ENCODE measurements at regions not wholly inside any gene's neighbourhood (a gene's known extent, or its start where the extent isn't known, plus 50 kb on each side); places are given as distances from the start of the nearest gene placed in this dataset.

GRCh38 chr5:86526811-86527348, 90.9 kb upstream of the COX7C start (continued):
- TF ChIP-seq IFI16 (CRISPR knock-in tag; IDR thresholded peaks at IDR 0.05): 0 out of 2 replicates have a peak, but pooled peaks have one; percentile 57
- TF ChIP-seq TAF15 (IDR thresholded peaks at IDR 0.05; ENCODE audit: low read depth, low read length): no peak
- TF ChIP-seq ZNF511 (CRISPR knock-in tag; IDR thresholded peaks at IDR 0.05): no peak
- TF ChIP-seq SMAD1 (IDR thresholded peaks at IDR 0.05; ENCODE audit: low read depth, low read length, partially characterized antibody): peak; percentile 93
- TF ChIP-seq SRSF1 (IDR thresholded peaks at IDR 0.05; ENCODE audit: low read depth, low read length): no peak
- 0 out of 2 replicates have a peak, but pooled peaks have one; percentile 76 for TF ChIP-seq BCOR (IDR thresholded peaks at IDR 0.05)
- peak; percentile 99 for TF ChIP-seq DMBX1 (CRISPR knock-in tag; IDR thresholded peaks at IDR 0.05; ENCODE audit: borderline replicate concordance)
- TF ChIP-seq TEAD1 (CRISPR knock-in tag; IDR thresholded peaks at IDR 0.05): peak in 1 of 2 experiments; percentile 96; a peak in 2 of 4 replicates
- no peak for TF ChIP-seq SP2 (IDR thresholded peaks at IDR 0.05; ENCODE audit: extremely low read depth, low read depth, low read length, poor library complexity, severe bottlenecking)
- peak; percentile 24 to 84; a peak in 3 of 4 replicates for TF ChIP-seq HDAC1 (IDR thresholded peaks at IDR 0.05)
- peak; percentile 20; the same call in 1 of the 2 replicates for TF ChIP-seq NFE2L1 (tag; IDR thresholded peaks at IDR 0.05; ENCODE audit: borderline replicate concordance, low read depth)
- TF ChIP-seq NR4A1 (CRISPR knock-in tag; IDR thresholded peaks at IDR 0.05): no peak
- TF ChIP-seq NR4A1 (tag; IDR thresholded peaks at IDR 0.05): peak; percentile 96
- TF ChIP-seq RCOR1 (IDR thresholded peaks at IDR 0.05; ENCODE audit: borderline replicate concordance in 1 of 2, low read depth in 2 of 2, low read length in 2 of 2): peak in 1 of 2 experiments; percentile 97; a peak in 3 of 4 replicates
- TF ChIP-seq ZBTB2 (IDR thresholded peaks at IDR 0.05): peak; percentile 75; the same call in 1 of the 2 replicates
- TF ChIP-seq WHSC1 (IDR thresholded peaks at IDR 0.05; ENCODE audit: low read length): no peak
- no peak for TF ChIP-seq ZZZ3 (IDR thresholded peaks at IDR 0.05)
- TF ChIP-seq EGR1 (conservative IDR thresholded peaks at IDR 0.05): peak; percentile 50; the same call in 1 of the 2 replicates
- peak; percentile 99 for TF ChIP-seq TAL1 (IDR thresholded peaks at IDR 0.05)
- peak; percentile 86 for TF ChIP-seq LEF1 (IDR thresholded peaks at IDR 0.05)
- no peak for TF ChIP-seq PRPF4 (IDR thresholded peaks at IDR 0.05; ENCODE audit: insufficient read depth, low read depth, low read length, poor library complexity, severe bottlenecking)
- peak; percentile 99 for TF ChIP-seq ZNF175 (CRISPR knock-in tag; IDR thresholded peaks at IDR 0.05; ENCODE audit: low read depth)
- TF ChIP-seq ZNF518B (CRISPR knock-in tag; IDR thresholded peaks at IDR 0.05): no peak
- peak; percentile 97 for TF ChIP-seq ZNF311 (CRISPR knock-in tag; IDR thresholded peaks at IDR 0.05)
